GM12874 (cell line): ENCODE measurements at regions not wholly inside any gene's neighbourhood (a gene's known extent, or its start where the extent isn't known, plus 50 kb on each side); places are given as distances from the start of the nearest gene placed in this dataset.

ENCODE experiments used
- TF ChIP-seq, protein P1 (sequence below): IDR thresholded peaks from 2 replicates; pipeline ENCODE4 v1.5.1; 2011; ENCODE audit warnings: low read depth, mild to moderate bottlenecking, control low read depth, low read length, moderate library complexity; ENCODE audit not compliant: insufficient read depth

DNA sequence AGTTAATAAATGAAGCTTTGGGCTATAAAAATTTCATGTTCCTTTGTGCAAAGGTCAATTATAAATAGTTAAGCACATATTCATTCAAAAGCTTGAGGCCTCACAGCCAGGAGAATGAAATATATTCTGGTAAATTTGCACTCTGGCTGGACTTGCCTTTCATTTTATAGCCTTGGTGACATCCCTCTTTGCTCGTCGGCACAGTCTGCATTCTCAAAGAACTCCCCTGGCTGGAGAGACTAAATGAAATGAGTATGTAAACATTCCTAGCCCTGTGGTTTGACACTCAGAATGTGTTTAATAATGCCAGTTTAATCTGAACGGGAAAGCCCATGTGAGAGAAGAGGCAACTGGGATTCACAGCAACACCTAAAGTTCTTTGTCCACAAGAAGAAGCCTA, 285.6 kb downstream of the BRINP1 start:
- TF ChIP-seq, protein P1, sequence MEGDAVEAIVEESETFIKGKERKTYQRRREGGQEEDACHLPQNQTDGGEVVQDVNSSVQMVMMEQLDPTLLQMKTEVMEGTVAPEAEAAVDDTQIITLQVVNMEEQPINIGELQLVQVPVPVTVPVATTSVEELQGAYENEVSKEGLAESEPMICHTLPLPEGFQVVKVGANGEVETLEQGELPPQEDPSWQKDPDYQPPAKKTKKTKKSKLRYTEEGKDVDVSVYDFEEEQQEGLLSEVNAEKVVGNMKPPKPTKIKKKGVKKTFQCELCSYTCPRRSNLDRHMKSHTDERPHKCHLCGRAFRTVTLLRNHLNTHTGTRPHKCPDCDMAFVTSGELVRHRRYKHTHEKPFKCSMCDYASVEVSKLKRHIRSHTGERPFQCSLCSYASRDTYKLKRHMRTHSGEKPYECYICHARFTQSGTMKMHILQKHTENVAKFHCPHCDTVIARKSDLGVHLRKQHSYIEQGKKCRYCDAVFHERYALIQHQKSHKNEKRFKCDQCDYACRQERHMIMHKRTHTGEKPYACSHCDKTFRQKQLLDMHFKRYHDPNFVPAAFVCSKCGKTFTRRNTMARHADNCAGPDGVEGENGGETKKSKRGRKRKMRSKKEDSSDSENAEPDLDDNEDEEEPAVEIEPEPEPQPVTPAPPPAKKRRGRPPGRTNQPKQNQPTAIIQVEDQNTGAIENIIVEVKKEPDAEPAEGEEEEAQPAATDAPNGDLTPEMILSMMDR, result no peak

DNA sequence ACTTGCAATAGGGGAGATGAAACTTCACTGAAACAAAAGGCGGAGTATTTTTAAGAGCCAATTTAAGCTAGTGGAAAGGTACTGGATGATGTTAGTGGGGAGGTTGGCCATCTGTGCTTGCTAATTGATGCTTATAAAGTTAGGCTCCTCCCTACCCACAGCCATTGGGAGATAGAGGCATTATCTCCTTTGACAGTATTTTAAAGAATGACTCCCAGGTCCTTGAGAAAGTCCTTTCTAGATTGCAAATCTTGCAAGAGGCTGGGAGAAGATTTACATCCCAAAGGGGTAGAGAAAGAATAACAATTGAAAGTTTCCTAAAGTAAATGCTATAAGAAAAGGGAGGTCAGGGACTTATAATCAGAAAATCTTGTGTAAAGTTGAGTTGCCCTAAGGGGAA, 282.6 kb downstream of the BRINP1 start:
- TF ChIP-seq, protein P1, result no peak

DNA sequence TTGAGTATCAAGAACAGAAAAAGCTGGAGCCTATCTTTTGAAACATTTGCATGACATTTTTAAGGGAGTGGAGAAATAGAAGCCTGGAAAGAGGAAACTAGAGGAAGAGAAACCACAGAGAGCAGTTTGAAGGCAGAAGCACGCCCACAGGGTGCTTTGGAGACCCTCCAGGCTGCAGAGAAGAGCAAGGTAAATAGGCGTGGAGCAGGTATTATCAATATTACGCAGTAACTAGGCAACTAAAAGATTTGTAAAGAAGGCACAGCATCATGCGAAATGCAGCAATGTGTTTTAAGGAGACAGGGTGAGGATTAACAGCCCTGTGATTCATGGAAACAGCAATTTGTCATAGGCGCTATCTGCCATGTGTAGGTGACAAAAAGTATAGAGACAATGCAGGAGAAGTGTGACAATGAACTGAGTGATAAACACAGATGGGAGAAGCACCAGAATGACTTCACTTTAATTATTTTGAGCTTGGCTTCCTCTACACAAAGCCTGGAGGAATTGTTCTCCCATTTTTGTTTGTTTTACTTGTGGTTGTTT, 281.2 kb downstream of the BRINP1 start:
- TF ChIP-seq, protein P1, result no peak

DNA sequence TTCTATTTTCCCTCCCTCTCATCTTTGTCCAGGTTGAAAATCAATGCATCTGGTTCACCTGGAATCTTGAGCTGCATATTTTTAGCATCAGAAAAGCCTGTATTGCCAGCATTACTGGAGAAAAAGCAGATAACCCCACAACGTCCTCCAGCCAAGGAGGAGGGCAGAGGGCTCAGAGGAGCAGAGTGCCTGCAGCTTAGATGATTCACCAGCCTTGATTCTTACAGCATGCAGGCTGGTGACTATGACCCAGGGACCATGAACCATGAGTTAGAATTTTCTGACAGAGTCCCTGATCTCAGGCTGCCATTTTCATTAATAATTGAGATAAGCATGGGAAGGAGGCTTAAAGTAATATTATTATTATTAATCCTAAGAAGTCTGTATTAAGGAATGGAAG, 278.2 kb downstream of the BRINP1 start:
- TF ChIP-seq, protein P1, result no peak

DNA sequence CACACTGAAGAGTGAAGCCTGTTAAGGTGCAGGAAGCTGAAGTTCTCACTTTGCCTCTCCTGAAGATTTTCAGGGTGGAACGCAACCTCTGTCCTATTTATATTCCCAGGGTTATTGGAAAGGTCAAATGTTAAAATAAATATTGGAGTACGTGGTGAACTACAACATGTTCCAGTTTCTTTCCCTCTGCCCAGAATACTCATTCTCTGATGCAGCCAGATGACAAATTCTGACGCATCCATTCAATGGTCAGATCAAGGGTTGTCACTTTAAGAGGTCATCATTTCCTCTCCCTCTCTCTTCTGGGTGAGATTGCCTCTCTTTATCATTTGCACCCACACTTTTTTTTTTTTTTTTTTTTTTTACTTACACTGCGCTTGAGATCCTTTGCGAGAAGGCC, 277.1 kb downstream of the BRINP1 start:
- TF ChIP-seq, protein P1, result no peak

DNA sequence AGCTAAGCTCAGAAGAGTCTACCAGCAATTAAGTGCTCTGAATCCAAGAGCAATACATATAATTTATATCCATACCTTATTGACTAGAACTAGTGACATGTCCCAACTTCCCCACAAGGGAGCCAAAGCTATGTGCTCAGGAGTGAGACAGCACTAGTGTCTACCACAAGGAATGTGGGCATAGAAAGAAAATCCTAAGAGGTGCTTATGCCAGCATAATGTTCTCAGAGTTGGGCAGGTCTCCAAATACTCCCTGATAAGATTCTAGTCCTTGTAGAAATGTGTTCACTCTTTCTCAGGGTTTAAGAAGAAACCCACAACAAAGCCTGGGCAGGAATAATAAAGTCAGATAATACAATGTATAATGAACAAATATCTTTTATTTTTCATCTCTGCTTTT, 275.1 kb downstream of the BRINP1 start:
- TF ChIP-seq, protein P1, result no peak

DNA sequence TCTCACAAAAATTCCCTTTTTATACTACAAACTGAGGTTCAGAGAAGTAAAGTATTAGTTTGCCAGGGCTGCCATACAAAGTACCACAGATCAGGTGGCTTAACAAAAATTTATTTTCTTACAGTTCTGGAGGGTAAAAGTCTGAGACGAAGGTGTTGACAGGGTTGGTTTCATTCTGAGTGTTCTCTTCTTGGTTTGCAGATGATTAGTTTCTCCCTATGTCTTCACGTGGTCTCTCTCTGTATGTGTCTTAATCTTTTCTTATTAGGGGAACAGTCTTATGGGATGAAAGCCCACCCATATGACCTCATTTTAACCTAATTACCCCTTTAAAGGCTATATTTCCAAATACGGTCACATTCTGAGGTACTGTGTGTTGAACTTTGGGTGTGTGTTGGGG, 274.2 kb downstream of the BRINP1 start:
- TF ChIP-seq, protein P1, result no peak
